Mesenchymal stem cell (in vitro differentiated cells and primary cell): ENCODE measurements at regions not wholly inside any gene's neighbourhood (a gene's known extent, or its start where the extent isn't known, plus 50 kb on each side); places are given as distances from the start of the nearest gene placed in this dataset.

Source experiments
- DNase-seq: peaks from one replicate; pipeline ENCODE4 v3.0.0-alpha.2; 2013
- H2AFZ ChIP-seq: one replicate; pipeline ENCODE4 v1.6.1; 2013; ENCODE audit warnings: low read depth, mild to moderate bottlenecking, control low read depth, inconsistent platforms, low read length, moderate library complexity
- H2AK5ac ChIP-seq: 2 replicates; pipeline ENCODE4 v1.6.1; 2013; ENCODE audit warnings: low read length, moderate library complexity, mild to moderate bottlenecking, inconsistent platforms; ENCODE audit not compliant: severe bottlenecking
- H2BK120ac ChIP-seq: one replicate; pipeline ENCODE4 v1.6.1; 2013; ENCODE audit warnings: low read depth, mild to moderate bottlenecking, inconsistent platforms, low read length, moderate library complexity
- H2BK12ac ChIP-seq, 2 experiments: one replicate each; pipeline ENCODE4 v1.6.1; 2013; ENCODE audit warnings: inconsistent platforms in 2 of 2, low read length in 2 of 2, mild to moderate bottlenecking in 2 of 2, moderate library complexity in 2 of 2, control low read depth in 1 of 2
- H2BK15ac ChIP-seq: one replicate; pipeline ENCODE4 v1.6.1; 2013; ENCODE audit warnings: mild to moderate bottlenecking, low read depth, inconsistent platforms; ENCODE audit not compliant: poor library complexity, severe bottlenecking
- H2BK5ac ChIP-seq: 2 replicates; pipeline ENCODE4 v1.6.1; 2013; ENCODE audit warnings: low read depth, mild to moderate bottlenecking, low read length, control low read depth, inconsistent platforms; ENCODE audit not compliant: poor library complexity, severe bottlenecking
- H3K14ac ChIP-seq, 2 experiments: one replicate each; pipeline ENCODE4 v1.6.1; 2013; ENCODE audit warnings: inconsistent platforms in 2 of 2, low read length in 2 of 2, control low read depth in 1 of 2, mild to moderate bottlenecking in 1 of 2, moderate library complexity in 1 of 2
- H3K18ac ChIP-seq, 2 experiments: one replicate each; pipeline ENCODE4 v1.6.1; 2013; ENCODE audit warnings: inconsistent platforms in 2 of 2, low read length in 2 of 2, control low read depth in 1 of 2, low read depth in 1 of 2, mild to moderate bottlenecking in 1 of 2
- H3K23ac ChIP-seq, 2 experiments: one replicate each; pipeline ENCODE4 v1.6.1; 2013; ENCODE audit warnings: inconsistent platforms in 2 of 2, low read length in 2 of 2, mild to moderate bottlenecking in 2 of 2, moderate library complexity in 2 of 2, control low read depth in 1 of 2
- H3K27ac ChIP-seq: 2 replicates; pipeline ENCODE4 v1.5.1; 2013; ENCODE audit warnings: mild to moderate bottlenecking, moderate library complexity, low read length, control low read depth, inconsistent platforms; ENCODE audit not compliant: poor library complexity, severe bottlenecking
- H3K27me3 ChIP-seq, 2 experiments: 2 replicates each; pipeline versions ENCODE4 v1.6.1 to v1.7.0; 2013; ENCODE audit warnings: low read length in 2 of 2, mild to moderate bottlenecking in 2 of 2, moderate library complexity in 2 of 2, control low read depth in 1 of 2, inconsistent platforms in 1 of 2; ENCODE audit not compliant: control insufficient read depth in 1 of 2, insufficient read depth in 1 of 2
- H3K36me3 ChIP-seq, 2 experiments: 2 replicates each; pipeline versions ENCODE4 v1.6.1 to v1.7.0; 2013; ENCODE audit warnings: low read length in 2 of 2, control low read depth in 1 of 2, inconsistent platforms in 1 of 2, low read depth in 1 of 2, mild to moderate bottlenecking in 1 of 2; ENCODE audit not compliant: insufficient read depth in 2 of 2, control insufficient read depth in 1 of 2
- H3K4ac ChIP-seq, 2 experiments: one replicate each; pipeline ENCODE4 v1.6.1; 2013; ENCODE audit warnings: inconsistent platforms in 2 of 2, low read length in 2 of 2, mild to moderate bottlenecking in 2 of 2, moderate library complexity in 2 of 2, control low read depth in 1 of 2, low read depth in 1 of 2
- H3K4me1 ChIP-seq: 2 replicates; pipeline ENCODE4 v1.6.1; 2013; ENCODE audit warnings: low read depth, low read length, control low read depth; ENCODE audit not compliant: control insufficient read depth, insufficient read depth
- H3K4me2 ChIP-seq: 2 replicates; pipeline ENCODE4 v1.6.1; 2013; ENCODE audit warnings: low read length, mild to moderate bottlenecking, inconsistent platforms; ENCODE audit not compliant: poor library complexity, severe bottlenecking
- H3K4me3 ChIP-seq, 2 experiments: 2 replicates each; pipeline versions ENCODE4 v1.5.1 to v1.7.0; 2013; ENCODE audit warnings: low read length in 2 of 2, mild to moderate bottlenecking in 2 of 2, control low read depth in 1 of 2, low read depth in 1 of 2; ENCODE audit not compliant: insufficient read depth in 1 of 2
- H3K79me1 ChIP-seq: replicated peaks from 2 replicates; pipeline ENCODE4 v1.6.1; 2013; ENCODE audit warnings: mild to moderate bottlenecking, control low read depth, low read length, inconsistent platforms; ENCODE audit not compliant: poor library complexity, severe bottlenecking
- H3K9ac ChIP-seq: 2 replicates; pipeline ENCODE4 v1.7.0; 2013; ENCODE audit warnings: mild to moderate bottlenecking, low read length, moderate library complexity
- H3K9me3 ChIP-seq: 2 replicates; pipeline ENCODE4 v1.7.0; 2013; ENCODE audit warnings: mild to moderate bottlenecking, low read length; ENCODE audit not compliant: control insufficient read depth
- H4K8ac ChIP-seq: one replicate; pipeline ENCODE4 v1.6.1; 2013; ENCODE audit warnings: inconsistent platforms, mild to moderate bottlenecking, low read length, moderate library complexity
- H4K91ac ChIP-seq: one replicate; pipeline ENCODE4 v1.6.1; 2013; ENCODE audit warnings: mild to moderate bottlenecking, low read length, inconsistent platforms
- WGBS: methylation state at CpG from one replicate; pipeline ENCODE4 v1.1.7; 2013; ENCODE audit warnings: mixed read lengths; 5-methylcytosine and 5-hydroxymethylcytosine counted together

GRCh38 chr5:53340956-53341750 is 139.3 kb upstream of the FST start:
- no peak overlapping the region for H4K91ac ChIP-seq
- no peak overlapping the region for H2AFZ ChIP-seq
- H3K14ac ChIP-seq, result no peak overlapping the region
- no peak overlapping the region for H2BK15ac ChIP-seq
- H3K79me1 ChIP-seq, result no peaks in the 10 kb centered on the region
- no peak overlapping the region for H3K4me3 ChIP-seq
- no peaks in the 10 kb centered on the region for H3K4me1 ChIP-seq
- H3K9ac ChIP-seq, result no peak overlapping the region
- no peak overlapping the region for H2BK5ac ChIP-seq
- H3K27me3 ChIP-seq, result no peaks in the 10 kb centered on the region
- no peak overlapping the region for H2BK120ac ChIP-seq
- no peak for DNase-seq
- no peak overlapping the region for H3K27ac ChIP-seq
- no peak overlapping the region for H2BK12ac ChIP-seq
- 98% methylated on average over 3 of the region's 3 CpGs for WGBS
- H3K4me2 ChIP-seq, result no peak overlapping the region
- no peak overlapping the region for H3K4ac ChIP-seq
- no peaks in the 10 kb centered on the region for H3K36me3 ChIP-seq
- H3K23ac ChIP-seq, result no peak overlapping the region
- no peak overlapping the region for H4K8ac ChIP-seq
- H3K18ac ChIP-seq, result no peak overlapping the region
- peaks cover 3% of the 10 kb centered on the region for H3K9me3 ChIP-seq
- no peak overlapping the region for H2AK5ac ChIP-seq

DNA sequence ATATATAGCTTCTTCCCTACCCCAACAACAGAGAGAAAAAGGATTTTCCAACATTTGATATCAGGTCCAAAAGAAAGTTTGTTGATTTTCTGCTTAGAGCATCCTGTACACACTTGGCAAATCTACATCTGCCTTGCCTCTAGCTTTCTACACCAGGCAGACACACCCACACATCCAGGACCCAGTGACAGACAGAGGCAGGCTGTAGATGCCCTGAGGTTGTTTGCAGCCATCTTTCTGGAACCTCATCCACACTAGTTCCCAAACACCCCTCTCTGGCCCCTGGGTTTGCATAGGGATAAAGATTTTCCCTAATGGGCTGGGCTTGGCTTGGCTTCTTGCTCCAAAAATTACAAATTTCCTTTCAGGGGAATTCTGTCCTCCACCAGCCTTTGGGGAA is 138.2 kb upstream of the FST start:
- H3K9ac ChIP-seq, result no peak overlapping the region

DNA sequence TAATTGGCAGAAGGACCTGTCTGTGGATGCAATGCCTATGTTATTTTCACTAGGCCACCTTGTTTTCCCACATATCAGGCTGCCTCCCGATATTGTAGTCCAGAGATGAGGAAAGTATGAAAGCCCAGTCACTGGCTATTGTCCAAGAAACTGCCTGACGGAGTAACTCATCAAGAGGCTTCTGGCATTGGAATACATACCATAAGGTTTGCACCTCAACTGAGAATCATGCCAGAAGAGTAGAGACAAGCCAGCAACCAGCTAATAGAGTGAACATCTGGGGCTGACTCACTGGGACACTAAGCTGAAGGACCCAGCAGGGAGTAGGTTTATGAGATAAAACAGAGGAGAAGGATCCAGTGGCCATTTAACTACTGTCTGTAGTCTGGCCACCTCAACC is 137.2 kb upstream of the FST start:
- Histone ChIP-seq H3K4me2 (no peak overlapping the region), H3K18ac (no peak overlapping the region), H3K27ac (no peak overlapping the region), H3K9ac (peak overlapping the region; percentile 37), H3K79me1 (no peaks in the 10 kb centered on the region), H3K27me3 (no peaks in the 10 kb centered on the region), H2BK120ac (no peak overlapping the region), H3K4ac (no peak overlapping the region), H2AK5ac (no peak overlapping the region), H3K4me3 (no peak overlapping the region), H4K8ac (no peak overlapping the region), H3K23ac (no peak overlapping the region), H2AFZ (no peak overlapping the region), H2BK12ac (no peak overlapping the region), H2BK15ac (no peak overlapping the region), H2BK5ac (no peak overlapping the region), H3K4me1 (no peaks in the 10 kb centered on the region), H3K14ac (no peak overlapping the region), H3K36me3 (no peaks in the 10 kb centered on the region), H3K9me3 (peaks cover 3% of the 10 kb centered on the region), H4K91ac (no peak overlapping the region)
- peak; percentile 66 for DNase-seq
- 57% methylated on average over 2 of the region's 2 CpGs for WGBS

More for the DNA sequence above, 138.2 kb upstream of the FST start:
- Histone ChIP-seq H3K4me1 (no peaks in the 10 kb centered on the region), H3K23ac (no peak overlapping the region), H3K27me3 (no peaks in the 10 kb centered on the region), H3K18ac (no peak overlapping the region), H2BK5ac (no peak overlapping the region), H2AK5ac (no peak overlapping the region), H2BK15ac (no peak overlapping the region), H3K27ac (no peak overlapping the region), H2BK120ac (no peak overlapping the region), H2AFZ (no peak overlapping the region), H3K4ac (no peak overlapping the region), H3K14ac (no peak overlapping the region), H3K79me1 (no peaks in the 10 kb centered on the region), H3K36me3 (no peaks in the 10 kb centered on the region), H2BK12ac (no peak overlapping the region), H3K9me3 (peaks cover 3% of the 10 kb centered on the region), H4K91ac (no peak overlapping the region), H3K4me2 (no peak overlapping the region), H3K4me3 (no peak overlapping the region), H4K8ac (no peak overlapping the region)
- no peak for DNase-seq

GRCh38 chr5:53350368-53350767 is 130.1 kb upstream of the FST start:
- H3K9ac ChIP-seq, result no peak overlapping the region
- H2BK12ac ChIP-seq, result no peak overlapping the region
- no peak overlapping the region for H2BK120ac ChIP-seq
- no peak overlapping the region for H4K91ac ChIP-seq
- DNase-seq, result no peak
- no peak overlapping the region for H2BK15ac ChIP-seq
- H3K4me2 ChIP-seq, result no peak overlapping the region
- H2AFZ ChIP-seq, result no peak overlapping the region
- no peaks in the 10 kb centered on the region for H3K36me3 ChIP-seq
- no peak overlapping the region for H2BK5ac ChIP-seq
- 58% methylated on average over 5 of the region's 5 CpGs for WGBS
- no peaks in the 10 kb centered on the region for H3K9me3 ChIP-seq
- no peak overlapping the region for H3K4me3 ChIP-seq
- H2AK5ac ChIP-seq, result no peak overlapping the region
- no peak overlapping the region for H3K14ac ChIP-seq
- H3K4ac ChIP-seq, result no peak overlapping the region
- H3K27ac ChIP-seq, result no peak overlapping the region
- no peaks in the 10 kb centered on the region for H3K27me3 ChIP-seq
- H3K4me1 ChIP-seq, result no peaks in the 10 kb centered on the region
- no peaks in the 10 kb centered on the region for H3K79me1 ChIP-seq
- H3K18ac ChIP-seq, result no peak overlapping the region
- no peak overlapping the region for H3K23ac ChIP-seq
- no peak overlapping the region for H4K8ac ChIP-seq
